ENCODE measurements at regions not wholly inside any gene's neighbourhood (a gene's known extent, or its start where the extent isn't known, plus 50 kb on each side); places are given as distances from the start of the nearest gene placed in this dataset.

GRCh38 chr12:73161970-73162369 is 889.8 kb downstream of the TRHDE start:
- CTCF ChIA-PET, result interaction anchor here (0.7 kb wide), 1 partner anchor 371 kb away, joined by 3 read pairs; no protein-coding TSS in a partner anchor
- no TSS peak for BruUV-seq (replicated peaks)
- no peak overlapping the region for H3K4me3 Mint-ChIP-seq (ENCODE audit: unreplicated experiment)
- H3K4me1 Mint-ChIP-seq (ENCODE audit: insufficient read depth, unreplicated experiment), result peaks cover 5% of the 10 kb centered on the region
- no peaks in the 10 kb centered on the region for H3K27me3 Mint-ChIP-seq (ENCODE audit: insufficient read depth, unreplicated experiment)
- no peaks in the 10 kb centered on the region for H3K9me3 Mint-ChIP-seq (ENCODE audit: unreplicated experiment)
- TF ChIP-seq, protein P1, sequence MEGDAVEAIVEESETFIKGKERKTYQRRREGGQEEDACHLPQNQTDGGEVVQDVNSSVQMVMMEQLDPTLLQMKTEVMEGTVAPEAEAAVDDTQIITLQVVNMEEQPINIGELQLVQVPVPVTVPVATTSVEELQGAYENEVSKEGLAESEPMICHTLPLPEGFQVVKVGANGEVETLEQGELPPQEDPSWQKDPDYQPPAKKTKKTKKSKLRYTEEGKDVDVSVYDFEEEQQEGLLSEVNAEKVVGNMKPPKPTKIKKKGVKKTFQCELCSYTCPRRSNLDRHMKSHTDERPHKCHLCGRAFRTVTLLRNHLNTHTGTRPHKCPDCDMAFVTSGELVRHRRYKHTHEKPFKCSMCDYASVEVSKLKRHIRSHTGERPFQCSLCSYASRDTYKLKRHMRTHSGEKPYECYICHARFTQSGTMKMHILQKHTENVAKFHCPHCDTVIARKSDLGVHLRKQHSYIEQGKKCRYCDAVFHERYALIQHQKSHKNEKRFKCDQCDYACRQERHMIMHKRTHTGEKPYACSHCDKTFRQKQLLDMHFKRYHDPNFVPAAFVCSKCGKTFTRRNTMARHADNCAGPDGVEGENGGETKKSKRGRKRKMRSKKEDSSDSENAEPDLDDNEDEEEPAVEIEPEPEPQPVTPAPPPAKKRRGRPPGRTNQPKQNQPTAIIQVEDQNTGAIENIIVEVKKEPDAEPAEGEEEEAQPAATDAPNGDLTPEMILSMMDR (IDR thresholded peaks at IDR 0.05; ENCODE audit: unreplicated experiment), result no peak
- no peak for DNase-seq (ENCODE audit: unreplicated experiment)
- intact Hi-C loops (cut with micrococcal nuclease), result no loop called here
- POLR2A ChIA-PET, result no interaction called here
- H3K36me3 Mint-ChIP-seq (ENCODE audit: insufficient read depth, unreplicated experiment), result no peaks in the 10 kb centered on the region
- no peak overlapping the region for H3K27ac Mint-ChIP-seq (ENCODE audit: low read depth, unreplicated experiment)

DNA sequence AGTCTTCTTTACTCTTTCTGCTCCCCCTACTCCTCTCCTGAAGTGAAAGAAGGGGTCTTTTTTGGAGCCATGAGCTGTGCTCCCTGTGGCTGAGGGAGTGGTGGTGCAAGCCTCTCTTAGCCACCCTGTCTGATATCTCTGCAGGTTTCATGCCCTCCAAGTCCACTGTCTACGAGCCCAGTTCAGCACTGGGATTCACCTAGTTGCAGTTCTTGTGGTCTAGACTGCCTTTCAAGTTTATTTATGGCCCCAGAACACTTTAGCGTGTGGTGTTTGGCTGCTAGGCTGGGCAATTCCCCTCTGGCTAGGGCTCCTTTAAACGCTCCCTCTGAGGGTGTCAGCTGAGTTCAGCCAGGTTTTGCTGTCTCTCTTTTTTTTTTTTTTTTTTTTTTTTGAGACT is 908.6 kb downstream of the TRHDE start:
- Mint-ChIP-seq H3K9me3 (ENCODE audit: unreplicated experiment) (peaks cover 16% of the 10 kb centered on the region), H3K4me3 (ENCODE audit: unreplicated experiment) (no peak overlapping the region), H3K4me1 (ENCODE audit: insufficient read depth, unreplicated experiment) (no peaks in the 10 kb centered on the region), H3K36me3 (ENCODE audit: insufficient read depth, unreplicated experiment) (no peaks in the 10 kb centered on the region), H3K27me3 (ENCODE audit: insufficient read depth, unreplicated experiment) (no peaks in the 10 kb centered on the region), H3K27ac (ENCODE audit: low read depth, unreplicated experiment) (no peak overlapping the region)
- POLR2A ChIA-PET, result no interaction called here
- no TSS peak for BruUV-seq (replicated peaks)
- TF ChIP-seq, protein P1 (IDR thresholded peaks at IDR 0.05; ENCODE audit: unreplicated experiment), result no peak
- intact Hi-C loops (cut with micrococcal nuclease), result no loop called here
- CTCF ChIA-PET, result no interaction called here
- DNase-seq (ENCODE audit: unreplicated experiment), result no peak

GRCh38 chr12:73181244-73181643 is 909.1 kb downstream of the TRHDE start:
- BruUV-seq (replicated peaks), result no TSS peak
- Mint-ChIP-seq H3K36me3 (ENCODE audit: insufficient read depth, unreplicated experiment) (no peaks in the 10 kb centered on the region), H3K27ac (ENCODE audit: low read depth, unreplicated experiment) (no peak overlapping the region), H3K4me3 (ENCODE audit: unreplicated experiment) (no peak overlapping the region), H3K9me3 (ENCODE audit: unreplicated experiment) (peaks cover 16% of the 10 kb centered on the region), H3K27me3 (ENCODE audit: insufficient read depth, unreplicated experiment) (no peaks in the 10 kb centered on the region), H3K4me1 (ENCODE audit: insufficient read depth, unreplicated experiment) (no peaks in the 10 kb centered on the region)
- ChIA-PET CTCF (interaction anchor here (0.7 kb wide), 1 partner anchor 1565 kb away, joined by 3 read pairs; no protein-coding TSS in a partner anchor), POLR2A (no interaction called here)
- no peak for DNase-seq (ENCODE audit: unreplicated experiment)
- intact Hi-C loops (cut with micrococcal nuclease), result no loop called here
- TF ChIP-seq, protein P1 (IDR thresholded peaks at IDR 0.05; ENCODE audit: unreplicated experiment), result no peak

- no peaks in the 10 kb centered on the region for H3K4me1 Mint-ChIP-seq (ENCODE audit: insufficient read depth, unreplicated experiment)
- ChIA-PET POLR2A (no interaction called here), CTCF (no interaction called here)
- H3K4me3 Mint-ChIP-seq (ENCODE audit: unreplicated experiment), result no peak overlapping the region
- H3K9me3 Mint-ChIP-seq (ENCODE audit: unreplicated experiment), result peaks cover 24% of the 10 kb centered on the region
- BruUV-seq (replicated peaks), result no TSS peak
- no peak for DNase-seq (ENCODE audit: unreplicated experiment)
- intact Hi-C loops (cut with micrococcal nuclease), result no loop called here
- H3K27me3 Mint-ChIP-seq (ENCODE audit: insufficient read depth, unreplicated experiment), result no peaks in the 10 kb centered on the region
- H3K27ac Mint-ChIP-seq (ENCODE audit: low read depth, unreplicated experiment), result no peak overlapping the region
- TF ChIP-seq, protein P1 (IDR thresholded peaks at IDR 0.05; ENCODE audit: unreplicated experiment), result no peak
- H3K36me3 Mint-ChIP-seq (ENCODE audit: insufficient read depth, unreplicated experiment), result no peaks in the 10 kb centered on the region
Observed at GRCh38 chr12:73185403-73185802, 913.2 kb downstream of the TRHDE start.
